BLaER1 treated with 17β-estradiol and CSF1 and Interleukin-3, amounts not matched to agents 10 nM and 100 nM (cell line): ENCODE measurements at regions not wholly inside any gene's neighbourhood (a gene's known extent, or its start where the extent isn't known, plus 50 kb on each side); places are given as distances from the start of the nearest gene placed in this dataset.

ENCODE experiments used
- H3K27ac ChIP-seq, 11 experiments: shearing (Covaris generic); formaldehyde crosslinking; 2 replicates each; pipeline ENCODE4 v1.8.1; 2022
- H3K27me3 ChIP-seq, 11 experiments: shearing (Covaris generic); formaldehyde crosslinking; 2 replicates each; pipeline ENCODE4 v1.8.1; 2022
- H3K36me3 ChIP-seq, 11 experiments: shearing (Covaris generic); formaldehyde crosslinking; 2 replicates each; pipeline ENCODE4 v1.8.1; 2022
- H3K4me1 ChIP-seq, 10 experiments: shearing (Covaris generic); formaldehyde crosslinking; 2 replicates each; pipeline ENCODE4 v1.8.1; 2022
- H3K4me2 ChIP-seq, 11 experiments: shearing (Covaris generic); formaldehyde crosslinking; 2 replicates each; pipeline ENCODE4 v1.8.1; 2022
- H3K4me3 ChIP-seq, 10 experiments: shearing (Covaris generic); formaldehyde crosslinking; 2 replicates each; pipeline ENCODE4 v1.8.1; 2022
- H3K9ac ChIP-seq, 11 experiments: shearing (Covaris generic); formaldehyde crosslinking; 2 replicates each; pipeline ENCODE4 v1.8.1; 2022
- H3K9me3 ChIP-seq, 11 experiments: shearing (Covaris generic); formaldehyde crosslinking; replicated peaks in 1 of 11; 2 replicates each; pipeline ENCODE4 v1.8.1; 2022
- H4K20me1 ChIP-seq, 11 experiments: shearing (Covaris generic); formaldehyde crosslinking; 2 replicates each; pipeline ENCODE4 v1.8.1; 2022
- Cebpa-rat ChIP-seq, 11 experiments: shearing (Covaris generic); IDR thresholded peaks; 2 replicates each; pipeline ENCODE4 v1.8.1; 2022

DNA sequence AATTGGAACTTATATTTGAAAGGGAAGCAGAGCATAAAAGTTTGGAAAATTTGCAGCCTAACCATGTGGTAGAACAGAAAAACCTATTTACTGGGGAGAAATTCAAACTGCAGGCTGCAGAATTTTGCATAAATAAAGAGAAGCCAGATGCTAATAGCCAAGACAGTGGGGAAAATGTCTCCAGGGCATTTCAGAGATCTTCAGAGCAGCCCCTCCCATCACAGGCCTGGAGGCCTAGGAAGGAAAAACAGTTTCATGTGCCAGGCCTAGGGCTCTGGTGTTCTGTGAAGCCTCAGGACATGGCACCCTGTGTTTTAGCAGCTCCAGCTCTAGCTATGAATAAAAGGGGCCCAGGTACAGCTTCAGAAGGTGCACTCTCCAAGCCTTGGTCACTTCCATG, 648.7 kb upstream of the FRG1 start:
- Histone ChIP-seq H3K27ac (no peak overlapping the region), H3K4me3 (no peak overlapping the region), H3K36me3 (no peaks in the 10 kb centered on the region), H3K4me2 (no peak overlapping the region), H3K4me1 (peaks cover 0 to 17% (median 0%) of the 10 kb centered on the region in 10 experiments; a peak in 3 of 20 replicates), H4K20me1 (no peaks in the 10 kb centered on the region), H3K27me3 (no peaks in the 10 kb centered on the region), H3K9ac (no peak overlapping the region), H3K9me3 (no peaks in the 10 kb centered on the region)
- TF ChIP-seq Cebpa-rat (IDR thresholded peaks at IDR 0.05): no peak

DNA sequence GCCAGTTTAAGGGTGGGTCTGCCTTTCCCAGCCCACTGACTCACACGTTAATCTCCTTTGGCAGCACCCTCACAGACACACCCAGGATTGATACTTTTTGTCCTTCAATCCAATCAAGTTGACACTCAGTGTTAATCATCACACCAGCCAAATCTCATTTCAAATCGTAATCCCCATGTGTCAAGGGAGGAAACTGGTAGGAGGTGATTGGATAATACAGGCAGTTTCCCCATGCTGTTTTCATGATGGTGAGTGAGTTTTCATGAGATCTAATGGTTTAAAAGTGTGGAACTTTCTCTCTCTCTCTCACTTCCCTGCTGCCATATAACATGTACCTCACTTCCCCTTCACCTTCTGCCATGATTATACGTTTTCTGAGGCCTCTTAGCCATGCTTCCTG, 647.2 kb upstream of the FRG1 start:
- no peak for TF ChIP-seq Cebpa-rat (IDR thresholded peaks at IDR 0.05)
- Histone ChIP-seq H3K9ac (no peak overlapping the region), H3K4me2 (no peak overlapping the region), H3K9me3 (no peaks in the 10 kb centered on the region), H3K27me3 (no peaks in the 10 kb centered on the region), H3K36me3 (no peaks in the 10 kb centered on the region), H3K4me3 (no peak overlapping the region), H3K27ac (no peak overlapping the region), H4K20me1 (no peaks in the 10 kb centered on the region), H3K4me1 (peaks cover 0 to 15% (median 0%) of the 10 kb centered on the region in 10 experiments; a peak in 3 of 20 replicates)

DNA sequence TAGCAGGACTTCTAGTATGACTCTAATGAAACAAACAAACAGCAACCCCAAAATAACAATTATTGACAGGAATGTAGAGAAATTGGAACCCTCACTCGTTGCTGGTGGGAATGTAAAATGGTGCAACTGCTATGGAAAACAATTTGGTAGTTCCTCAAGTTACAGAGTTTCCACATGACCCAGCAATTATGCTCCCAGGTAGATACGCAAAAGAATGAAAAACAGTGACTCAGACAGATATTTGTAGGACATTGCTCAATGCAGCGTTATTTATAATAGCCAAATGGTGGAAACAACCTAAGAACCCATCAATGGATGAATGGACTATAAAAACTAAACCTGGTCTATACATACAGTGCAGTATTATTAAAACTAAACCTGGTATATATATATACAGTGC, 646.1 kb upstream of the FRG1 start:
- no peak overlapping the region for H3K9ac ChIP-seq
- no peaks in the 10 kb centered on the region for H3K36me3 ChIP-seq
- H4K20me1 ChIP-seq: no peaks in the 10 kb centered on the region
- no peak overlapping the region for H3K4me2 ChIP-seq
- H3K4me1 ChIP-seq: peaks cover 0 to 9% (median 0%) of the 10 kb centered on the region in 10 experiments; a peak in 2 of 20 replicates
- no peak overlapping the region for H3K27ac ChIP-seq
- no peak for TF ChIP-seq Cebpa-rat (IDR thresholded peaks at IDR 0.05)
- H3K9me3 ChIP-seq: no peaks in the 10 kb centered on the region
- H3K4me3 ChIP-seq: no peak overlapping the region
- H3K27me3 ChIP-seq: no peaks in the 10 kb centered on the region

DNA sequence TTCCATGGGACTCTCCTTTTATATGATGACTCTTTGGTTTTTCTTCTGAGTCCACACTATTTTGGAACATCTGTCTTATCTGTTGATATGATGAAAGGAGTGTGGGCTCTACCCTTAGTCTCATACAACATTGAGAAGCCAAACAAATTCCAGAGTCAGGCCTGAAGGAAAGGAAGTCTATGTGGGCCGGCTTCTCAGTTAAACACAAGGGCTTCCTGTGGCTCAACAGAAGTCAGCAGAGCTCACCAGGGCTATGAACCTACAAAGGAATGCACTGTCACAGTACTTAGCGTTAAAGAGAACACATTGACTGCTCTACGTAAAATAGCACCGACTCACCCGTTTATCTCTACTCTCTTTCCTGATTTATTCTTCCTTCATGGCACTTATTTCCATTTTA, 641.0 kb upstream of the FRG1 start:
- H3K4me2 ChIP-seq: no peak overlapping the region
- H3K27me3 ChIP-seq: no peaks in the 10 kb centered on the region
- H3K4me3 ChIP-seq: no peak overlapping the region
- no peak overlapping the region for H3K9ac ChIP-seq
- TF ChIP-seq Cebpa-rat (IDR thresholded peaks at IDR 0.05): no peak
- no peaks in the 10 kb centered on the region for H4K20me1 ChIP-seq
- no peaks in the 10 kb centered on the region for H3K9me3 ChIP-seq
- no peaks in the 10 kb centered on the region for H3K4me1 ChIP-seq
- H3K27ac ChIP-seq: no peak overlapping the region
- no peaks in the 10 kb centered on the region for H3K36me3 ChIP-seq

DNA sequence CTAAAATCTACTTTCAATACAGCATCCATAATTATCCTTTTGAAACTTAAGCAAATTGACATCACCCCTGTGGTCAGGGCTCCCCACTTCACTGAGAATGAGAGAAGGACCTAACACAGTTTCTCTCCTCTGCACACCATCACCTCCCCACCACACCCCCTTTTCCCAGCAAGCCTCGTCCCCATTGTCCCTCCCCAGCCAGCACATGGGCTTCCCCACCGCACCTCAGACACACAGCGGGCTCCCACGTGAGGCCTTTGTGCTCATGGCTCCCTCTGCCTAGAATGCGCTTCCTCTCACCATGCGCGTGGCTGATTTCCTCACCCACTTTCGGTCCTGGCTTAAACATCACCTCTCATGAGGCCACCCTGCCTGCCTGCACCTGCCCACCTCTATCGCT, 639.0 kb upstream of the FRG1 start:
- H3K9ac ChIP-seq: no peak overlapping the region
- TF ChIP-seq Cebpa-rat (IDR thresholded peaks at IDR 0.05): no peak
- no peaks in the 10 kb centered on the region for H3K9me3 ChIP-seq
- no peaks in the 10 kb centered on the region for H3K27me3 ChIP-seq
- no peak overlapping the region for H3K27ac ChIP-seq
- no peaks in the 10 kb centered on the region for H3K4me1 ChIP-seq
- H4K20me1 ChIP-seq: no peaks in the 10 kb centered on the region
- no peaks in the 10 kb centered on the region for H3K36me3 ChIP-seq
- H3K4me2 ChIP-seq: no peak overlapping the region
- no peak overlapping the region for H3K4me3 ChIP-seq

DNA sequence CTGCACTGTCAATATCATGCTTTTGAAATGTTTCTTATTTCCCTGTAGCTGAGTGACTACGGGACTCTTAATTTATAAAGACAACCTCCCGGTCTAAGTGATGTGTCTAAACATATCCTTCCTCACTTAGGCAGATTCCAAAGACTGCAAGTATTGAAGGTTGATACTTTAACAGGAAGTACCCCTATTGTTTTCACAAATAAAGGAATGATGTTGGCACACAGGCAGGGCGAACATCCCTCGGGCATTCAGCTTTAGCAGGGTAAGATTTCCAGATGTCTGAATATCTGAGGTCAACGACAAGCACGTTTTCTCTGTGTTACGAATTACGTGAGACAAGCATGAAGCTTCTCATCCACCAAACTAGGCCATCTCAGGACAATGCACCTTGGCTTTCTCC, 638.0 kb upstream of the FRG1 start:
- Histone ChIP-seq H3K4me2 (no peak overlapping the region), H3K36me3 (no peaks in the 10 kb centered on the region), H3K27me3 (no peaks in the 10 kb centered on the region), H3K9ac (no peak overlapping the region), H3K27ac (no peak overlapping the region), H3K4me3 (no peak overlapping the region), H3K4me1 (no peaks in the 10 kb centered on the region), H4K20me1 (no peaks in the 10 kb centered on the region), H3K9me3 (no peaks in the 10 kb centered on the region; a peak in 1 of 22 replicates)
- TF ChIP-seq Cebpa-rat (IDR thresholded peaks at IDR 0.05): no peak

DNA sequence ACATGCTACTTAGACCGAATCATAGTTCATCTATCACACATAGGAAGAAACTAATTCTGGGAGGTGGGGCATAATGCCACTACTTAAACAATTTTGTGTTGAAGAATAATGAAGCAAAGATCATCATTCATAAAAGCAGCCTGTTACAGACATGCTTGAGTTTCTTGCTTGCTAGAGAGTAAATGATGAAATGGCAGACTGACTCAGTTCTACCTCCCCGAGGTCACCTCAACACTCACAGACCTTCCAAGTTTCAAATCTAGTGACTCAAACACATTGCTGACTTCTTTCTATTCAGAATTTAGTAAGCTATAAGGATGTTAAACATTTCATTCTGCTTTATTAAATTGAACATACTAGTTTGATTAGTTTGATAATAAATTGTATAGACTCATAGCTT, 636.5 kb upstream of the FRG1 start:
- H3K9me3 ChIP-seq: peaks cover 0 to 2% (median 0%) of the 10 kb centered on the region in 11 experiments; a peak in 6 of 22 replicates
- no peaks in the 10 kb centered on the region for H3K27me3 ChIP-seq
- H3K9ac ChIP-seq: no peak overlapping the region
- no peak for TF ChIP-seq Cebpa-rat (IDR thresholded peaks at IDR 0.05)
- H3K4me3 ChIP-seq: no peak overlapping the region
- no peak overlapping the region for H3K4me2 ChIP-seq
- no peaks in the 10 kb centered on the region for H3K36me3 ChIP-seq
- no peaks in the 10 kb centered on the region for H3K4me1 ChIP-seq
- no peaks in the 10 kb centered on the region for H4K20me1 ChIP-seq
- H3K27ac ChIP-seq: no peak overlapping the region

DNA sequence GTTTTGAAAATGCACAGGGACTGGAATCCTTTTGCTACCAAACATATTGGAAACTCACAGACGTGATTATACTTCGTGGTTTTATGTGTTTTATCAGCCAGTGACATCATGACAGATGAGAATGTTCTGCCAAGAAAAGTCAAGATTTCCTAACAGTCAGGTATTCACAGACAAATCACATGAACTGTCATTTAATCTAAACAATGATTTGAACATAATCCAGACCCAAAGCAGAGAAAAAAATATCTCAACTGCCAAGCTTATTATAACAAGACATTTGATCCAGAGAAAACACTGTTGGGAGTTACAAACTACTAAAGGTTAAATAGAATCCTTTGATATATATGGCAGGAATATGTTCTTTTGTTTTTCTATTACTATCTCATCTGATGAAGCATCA, 635.9 kb upstream of the FRG1 start:
- no peaks in the 10 kb centered on the region for H4K20me1 ChIP-seq
- H3K27me3 ChIP-seq: no peaks in the 10 kb centered on the region
- H3K4me2 ChIP-seq: no peak overlapping the region
- peaks cover 0 to 5% (median 0%) of the 10 kb centered on the region in 11 experiments; a peak in 6 of 22 replicates for H3K9me3 ChIP-seq
- no peak overlapping the region for H3K9ac ChIP-seq
- no peaks in the 10 kb centered on the region for H3K4me1 ChIP-seq
- no peak for TF ChIP-seq Cebpa-rat (IDR thresholded peaks at IDR 0.05)
- no peaks in the 10 kb centered on the region for H3K36me3 ChIP-seq
- H3K4me3 ChIP-seq: no peak overlapping the region
- H3K27ac ChIP-seq: no peak overlapping the region

DNA sequence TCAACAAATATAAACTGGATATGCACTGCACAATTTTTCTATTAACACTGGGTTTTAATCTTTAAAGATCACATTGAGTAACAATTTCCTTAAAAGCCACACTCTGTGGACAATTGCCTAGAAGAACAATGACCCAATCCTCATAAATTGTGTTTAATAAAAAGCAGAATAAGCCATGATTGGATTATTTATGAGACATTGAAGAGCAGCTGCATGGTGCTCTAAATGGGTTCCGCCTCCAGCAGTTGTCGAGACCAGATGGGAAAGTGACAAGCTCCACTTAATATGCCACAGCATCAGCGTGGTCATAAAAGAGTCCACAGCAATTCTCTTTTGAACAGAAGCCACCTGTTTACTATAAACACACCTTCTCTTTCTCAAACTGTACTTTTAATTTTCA, 635.2 kb upstream of the FRG1 start:
- Histone ChIP-seq H4K20me1 (no peaks in the 10 kb centered on the region), H3K4me3 (no peak overlapping the region), H3K4me1 (no peaks in the 10 kb centered on the region), H3K27ac (no peak overlapping the region), H3K4me2 (no peak overlapping the region), H3K9me3 (peaks cover 0 to 5% (median 0%) of the 10 kb centered on the region in 11 experiments; a peak in 6 of 22 replicates), H3K36me3 (no peaks in the 10 kb centered on the region), H3K27me3 (no peaks in the 10 kb centered on the region), H3K9ac (no peak overlapping the region)
- TF ChIP-seq Cebpa-rat (IDR thresholded peaks at IDR 0.05): no peak

DNA sequence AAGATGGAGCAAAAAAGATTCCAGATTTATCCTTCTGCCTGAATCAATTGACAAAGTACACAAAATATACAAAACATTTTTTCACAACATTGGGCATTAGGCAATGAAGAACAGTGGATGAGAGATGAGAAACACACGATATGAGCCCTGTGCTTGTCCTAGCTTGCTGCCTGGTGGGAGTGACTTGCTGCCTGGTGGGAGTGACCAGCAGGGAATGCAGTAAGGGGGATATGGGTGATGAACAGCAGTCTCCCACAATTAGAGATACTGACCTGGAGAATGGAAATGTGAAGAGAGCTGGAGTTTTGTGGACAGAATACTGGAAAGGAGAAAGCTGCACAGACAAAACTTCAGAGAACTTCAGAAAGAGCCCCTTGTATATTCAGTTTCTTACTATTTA, 629.4 kb upstream of the FRG1 start:
- Histone ChIP-seq H3K9ac (no peak overlapping the region), H4K20me1 (no peaks in the 10 kb centered on the region), H3K4me1 (no peaks in the 10 kb centered on the region), H3K4me2 (no peak overlapping the region), H3K9me3 (peaks cover 0 to 8% (median 0%) of the 10 kb centered on the region in 11 experiments; a peak in 8 of 22 replicates), H3K27me3 (no peaks in the 10 kb centered on the region), H3K27ac (no peak overlapping the region), H3K4me3 (no peak overlapping the region), H3K36me3 (no peaks in the 10 kb centered on the region)
- TF ChIP-seq Cebpa-rat (IDR thresholded peaks at IDR 0.05): no peak
